Esophagus (tissue), 2 donors: ENCODE measurements at regions not wholly inside any gene's neighbourhood (a gene's known extent, or its start where the extent isn't known, plus 50 kb on each side); places are given as distances from the start of the nearest gene placed in this dataset.

Source experiments
- H3K27ac ChIP-seq, 2 donors: one replicate each; pipeline ENCODE4 v1.5.1; 2013; ENCODE audit warnings: low read depth in 2 of 2, mild to moderate bottlenecking in 2 of 2, inconsistent platforms in 1 of 2, low read length in 1 of 2, moderate library complexity in 1 of 2
- H3K27me3 ChIP-seq, 2 donors: one replicate each; pipeline ENCODE4 v1.6.1; 2013; ENCODE audit warnings: low read length in 2 of 2, control low read depth in 1 of 2, mild to moderate bottlenecking in 1 of 2; ENCODE audit not compliant: insufficient read depth in 2 of 2, control insufficient read depth in 1 of 2
- H3K36me3 ChIP-seq, 2 donors: one replicate each; pipeline ENCODE4 v1.6.1; 2013; ENCODE audit warnings: low read length in 1 of 2; ENCODE audit not compliant: control insufficient read depth in 2 of 2, insufficient read depth in 2 of 2
- H3K4me1 ChIP-seq, 2 donors: one replicate each; pipeline ENCODE4 v1.6.1; 2013; ENCODE audit warnings: low read length in 1 of 2; ENCODE audit not compliant: control insufficient read depth in 2 of 2, insufficient read depth in 2 of 2
- H3K4me3 ChIP-seq, 2 donors: one replicate each; pipeline ENCODE4 v1.5.1; 2013; ENCODE audit warnings: low read length in 2 of 2, mild to moderate bottlenecking in 2 of 2, low read depth in 1 of 2, moderate library complexity in 1 of 2
- H3K9me3 ChIP-seq, 2 donors: one replicate each; pipeline ENCODE4 v1.6.1; 2013; ENCODE audit warnings: mild to moderate bottlenecking in 2 of 2, low read depth in 1 of 2, low read length in 1 of 2, moderate library complexity in 1 of 2; ENCODE audit not compliant: control insufficient read depth in 2 of 2, insufficient read depth in 1 of 2
- WGBS, 2 donors: extraction: QIAGEN DNeasy Blood & Tissue Kit; methylation state at CpG; one replicate each; pipeline ENCODE4 v1.1.7; 2013; 5-methylcytosine and 5-hydroxymethylcytosine counted together
- donor health status: healthy with polysubstance abuse.
- donor health status: Bipolar disorder and iron deficiency.

DNA sequence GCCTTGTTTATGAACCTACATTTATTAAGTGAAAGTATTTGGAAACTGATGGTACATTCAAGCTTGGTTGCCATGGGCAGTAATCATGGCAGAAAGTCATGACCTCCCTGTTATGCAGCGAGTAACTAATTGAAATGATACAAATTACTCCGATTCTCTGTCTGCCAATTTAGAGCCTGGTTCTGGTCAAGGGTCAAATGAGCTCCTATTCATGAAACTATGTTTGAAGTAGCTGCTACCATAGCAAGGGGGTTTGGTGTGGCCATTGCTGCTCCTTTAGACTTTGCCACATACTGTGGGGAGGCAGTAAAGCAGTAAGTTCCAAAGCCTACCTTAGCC lies 187.2 kb upstream of the FOXD3 start:
- Histone ChIP-seq H3K4me3 (no peak overlapping the region), H3K27me3 (no peaks in the 10 kb centered on the region), H3K36me3 (no peaks in the 10 kb centered on the region), H3K4me1 (no peaks in the 10 kb centered on the region), H3K9me3 (no peaks in the 10 kb centered on the region), H3K27ac (no peak overlapping the region)
- WGBS, 2 donors = 71 to 87% methylated on average over 2 of the region's 2 CpGs

GRCh38 chr1:63135801-63136200 lies 186.6 kb upstream of the FOXD3 start:
- 90 to 96% methylated on average over 1 of the region's 1 CpG for WGBS, 2 donors
- H3K4me1 ChIP-seq = no peaks in the 10 kb centered on the region
- H3K4me3 ChIP-seq = no peak overlapping the region
- H3K9me3 ChIP-seq = no peaks in the 10 kb centered on the region
- H3K27ac ChIP-seq = no peak overlapping the region
- H3K27me3 ChIP-seq = no peaks in the 10 kb centered on the region
- no peaks in the 10 kb centered on the region for H3K36me3 ChIP-seq

DNA sequence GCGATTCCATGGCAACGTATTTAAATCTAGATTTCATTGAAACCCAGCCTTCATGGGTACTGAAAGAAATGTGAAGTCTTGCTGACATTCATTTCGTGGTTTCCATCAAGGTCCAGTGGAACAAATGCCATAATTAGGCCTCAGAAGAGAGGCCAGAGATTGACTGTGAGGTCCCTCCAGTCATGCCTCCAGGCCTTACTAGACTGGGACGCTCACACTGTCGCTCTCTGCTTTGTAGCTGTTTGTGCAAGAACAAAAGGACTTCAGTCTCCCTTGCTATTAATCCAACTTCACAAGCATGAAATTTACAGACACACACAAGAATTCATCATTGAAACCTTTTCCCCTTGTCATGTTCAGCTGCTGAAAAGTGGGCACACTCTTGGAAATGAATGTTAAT lies 180.4 kb upstream of the FOXD3 start:
- Histone ChIP-seq H3K27ac (no peak overlapping the region), H3K4me1 (no peaks in the 10 kb centered on the region), H3K36me3 (no peaks in the 10 kb centered on the region), H3K9me3 (no peaks in the 10 kb centered on the region), H3K27me3 (no peaks in the 10 kb centered on the region), H3K4me3 (no peak overlapping the region)
- WGBS, 2 donors = 82 to 84% methylated on average over 5 of the region's 5 CpGs

GRCh38 chr1:63143482-63143881 lies 178.9 kb upstream of the FOXD3 start:
- Histone ChIP-seq H3K4me3 (no peak overlapping the region), H3K4me1 (no peaks in the 10 kb centered on the region), H3K36me3 (no peaks in the 10 kb centered on the region), H3K27ac (no peak overlapping the region), H3K9me3 (no peaks in the 10 kb centered on the region), H3K27me3 (no peaks in the 10 kb centered on the region)

DNA sequence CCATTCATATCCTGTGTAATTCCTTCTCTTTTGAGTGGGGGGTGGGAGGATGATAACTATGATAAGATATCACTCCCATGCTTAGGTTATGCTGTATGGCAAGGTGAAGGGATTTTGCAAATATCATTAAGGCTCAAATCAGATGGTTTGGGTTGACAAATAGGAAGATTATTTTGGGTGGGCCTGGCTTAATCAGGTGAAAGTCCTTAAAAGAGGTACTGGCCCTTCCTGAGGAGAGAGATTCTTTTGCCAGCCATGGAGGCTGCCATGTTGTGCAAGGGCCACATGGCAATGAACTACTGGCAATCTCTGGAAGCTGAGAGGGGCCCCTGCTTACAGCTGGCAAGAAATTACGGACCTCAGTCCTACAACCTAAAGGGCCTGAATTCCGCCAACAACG lies 174.6 kb upstream of the FOXD3 start:
- H3K36me3 ChIP-seq = no peaks in the 10 kb centered on the region
- no peaks in the 10 kb centered on the region for H3K9me3 ChIP-seq
- no peak overlapping the region for H3K27ac ChIP-seq
- H3K27me3 ChIP-seq = no peaks in the 10 kb centered on the region
- no peak overlapping the region for H3K4me3 ChIP-seq
- WGBS, 2 donors = 90 to 91% methylated on average over 3 of the region's 3 CpGs
- no peaks in the 10 kb centered on the region for H3K4me1 ChIP-seq

GRCh38 chr1:63148825-63149645 lies 173.3 kb upstream of the FOXD3 start:
- no peak overlapping the region for H3K27ac ChIP-seq
- no peak overlapping the region for H3K4me3 ChIP-seq
- no peaks in the 10 kb centered on the region for H3K4me1 ChIP-seq
- no peaks in the 10 kb centered on the region for H3K36me3 ChIP-seq
- WGBS, 2 donors = 19 to 20% methylated on average over 3 of the region's 3 CpGs
- no peaks in the 10 kb centered on the region for H3K27me3 ChIP-seq
- H3K9me3 ChIP-seq = no peaks in the 10 kb centered on the region

DNA sequence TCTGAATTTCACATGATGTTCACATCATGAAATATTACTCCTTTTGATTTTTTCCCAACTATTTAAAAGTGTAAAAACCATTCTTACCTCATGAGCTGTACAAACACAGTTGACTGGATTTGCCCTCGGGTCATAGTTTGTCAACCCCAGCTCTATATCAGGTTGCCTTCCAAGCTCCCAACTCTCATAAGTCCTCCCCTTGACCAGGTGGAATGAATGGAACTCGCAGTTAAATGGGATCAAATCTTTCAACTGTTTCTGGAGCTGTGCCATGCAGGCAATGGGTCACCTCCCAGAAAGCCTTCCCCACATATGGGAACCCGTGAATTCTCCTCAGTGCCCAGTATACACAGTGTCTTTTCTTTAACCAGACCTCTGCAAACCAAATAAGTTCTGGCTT lies 169.8 kb upstream of the FOXD3 start:
- H3K4me3 ChIP-seq = no peak overlapping the region
- no peak overlapping the region for H3K27ac ChIP-seq
- no peaks in the 10 kb centered on the region for H3K4me1 ChIP-seq
- WGBS, 2 donors = 49 to 54% methylated on average over 3 of the region's 3 CpGs
- H3K27me3 ChIP-seq = no peaks in the 10 kb centered on the region
- no peaks in the 10 kb centered on the region for H3K9me3 ChIP-seq
- H3K36me3 ChIP-seq = no peaks in the 10 kb centered on the region

- Histone ChIP-seq H3K4me1 (no peaks in the 10 kb centered on the region), H3K36me3 (no peaks in the 10 kb centered on the region), H3K27me3 (no peaks in the 10 kb centered on the region), H3K27ac (no peak overlapping the region), H3K9me3 (no peaks in the 10 kb centered on the region), H3K4me3 (no peak overlapping the region)
- WGBS, 2 donors = 64 to 76% methylated on average over 2 of the region's 2 CpGs
These were observed 166.9 kb upstream of the FOXD3 start for GRCh38 chr1:63155437-63155836.

DNA sequence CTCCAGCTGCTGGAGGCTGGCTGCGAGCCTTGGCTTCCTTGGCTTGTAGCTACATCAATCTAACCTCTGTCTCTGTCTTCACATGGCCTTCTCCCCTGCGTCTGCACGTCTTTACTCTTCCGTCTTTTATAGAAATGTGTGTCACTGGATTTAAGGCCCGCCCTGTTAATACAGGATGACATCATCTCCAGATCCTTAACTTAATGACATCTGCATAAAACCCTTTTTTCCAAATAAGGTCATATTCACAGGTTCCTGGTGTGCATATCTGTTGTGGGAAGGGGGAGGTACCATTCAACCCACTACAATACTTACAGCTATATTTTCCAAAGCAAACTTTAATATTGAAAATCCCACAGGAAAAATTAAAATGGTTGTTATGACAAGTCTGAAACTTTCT lies 165.3 kb upstream of the FOXD3 start:
- Histone ChIP-seq H3K4me3 (no peak overlapping the region), H3K27me3 (no peaks in the 10 kb centered on the region), H3K27ac (no peak overlapping the region), H3K4me1 (no peaks in the 10 kb centered on the region), H3K9me3 (no peaks in the 10 kb centered on the region), H3K36me3 (no peaks in the 10 kb centered on the region)
- WGBS, 2 donors = 81 to 84% methylated on average over 5 of the region's 5 CpGs

DNA sequence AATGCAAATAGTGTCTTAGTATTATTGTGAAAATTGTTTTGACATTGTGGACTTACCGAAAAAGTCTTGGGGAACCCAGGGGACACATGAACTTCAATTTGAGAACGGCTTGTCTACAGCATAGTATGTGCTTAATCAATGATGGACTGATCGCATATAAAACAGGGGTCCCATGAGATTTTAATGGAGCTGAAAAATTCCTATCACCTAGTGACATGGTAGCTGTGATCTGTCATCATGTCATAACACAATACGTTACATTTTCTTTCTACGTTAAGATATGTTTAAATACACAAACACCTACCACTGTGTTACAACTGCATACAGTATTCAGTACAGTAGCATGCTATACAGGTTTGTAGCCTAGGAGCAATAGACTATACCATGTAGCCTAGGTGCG lies 153.3 kb upstream of the FOXD3 start:
- Histone ChIP-seq H3K27me3 (no peaks in the 10 kb centered on the region), H3K4me1 (no peaks in the 10 kb centered on the region), H3K27ac (no peak overlapping the region), H3K36me3 (no peaks in the 10 kb centered on the region), H3K4me3 (no peak overlapping the region), H3K9me3 (no peaks in the 10 kb centered on the region)
- WGBS, 2 donors = 73 to 75% methylated on average over 6 of the region's 6 CpGs
